ENCODE measurements at regions not wholly inside any gene's neighbourhood (a gene's known extent, or its start where the extent isn't known, plus 50 kb on each side); places are given as distances from the start of the nearest gene placed in this dataset.
"Not testable (repeated sequence)": the region's sequence is repeated elsewhere in the genome, so short reads cannot be mapped to it uniquely, and the experiment has no call there.

GRCh38 chr13:79898202-79898826 lies 417.4 kb downstream of the NDFIP2 start:
- Histone ChIP-seq H3K36me3 (no peaks in the 10 kb centered on the region), H3K9me3 (no peaks in the 10 kb centered on the region), H3K4me3 (ENCODE audit: low read depth, low read length) (no peak overlapping the region), H3K27me3 (no peaks in the 10 kb centered on the region), H3K4me1 (peaks cover 11% of the 10 kb centered on the region)
- no peak for TF ChIP-seq CTCF (IDR thresholded peaks at IDR 0.05; ENCODE audit: low read depth, low read length)
- DNase-seq = no peak

- no peak for TF ChIP-seq CTCF (IDR thresholded peaks at IDR 0.05; ENCODE audit: low read depth, low read length)
- Histone ChIP-seq H3K27me3 (no peaks in the 10 kb centered on the region), H3K36me3 (no peaks in the 10 kb centered on the region), H3K4me3 (ENCODE audit: low read depth, low read length) (no peak overlapping the region), H3K9me3 (no peaks in the 10 kb centered on the region), H3K4me1 (peaks cover 11% of the 10 kb centered on the region)
- no peak for DNase-seq
These were observed 415.9 kb downstream of the NDFIP2 start for GRCh38 chr13:79896851-79897250.

- no peaks in the 10 kb centered on the region for H3K4me1 ChIP-seq
- TF ChIP-seq CTCF (IDR thresholded peaks at IDR 0.05; ENCODE audit: low read depth, low read length) = no peak
- no peaks in the 10 kb centered on the region for H3K36me3 ChIP-seq
- no peaks in the 10 kb centered on the region for H3K9me3 ChIP-seq
- H3K27me3 ChIP-seq = no peaks in the 10 kb centered on the region
- H3K4me3 ChIP-seq (ENCODE audit: low read depth, low read length) = no peak overlapping the region
- DNase-seq = no peak
These were observed 414.5 kb downstream of the NDFIP2 start for GRCh38 chr13:79895416-79895815.

GRCh38 chr13:79887278-79887677 lies 406.3 kb downstream of the NDFIP2 start:
- not testable (repeated sequence) for H3K4me3 ChIP-seq (ENCODE audit: low read depth, low read length); H3K27me3 ChIP-seq; DNase-seq; H3K9me3 ChIP-seq; H3K4me1 ChIP-seq; H3K36me3 ChIP-seq

GRCh38 chr13:79886601-79887000 lies 405.6 kb downstream of the NDFIP2 start:
- DNase-seq = no peak
- no peak for TF ChIP-seq CTCF (IDR thresholded peaks at IDR 0.05; ENCODE audit: low read depth, low read length)

GRCh38 chr13:79884890-79885289 lies 403.9 kb downstream of the NDFIP2 start:
- no peaks in the 10 kb centered on the region for H3K9me3 ChIP-seq
- no peak overlapping the region for H3K4me3 ChIP-seq (ENCODE audit: low read depth, low read length)
- no peaks in the 10 kb centered on the region for H3K27me3 ChIP-seq
- H3K36me3 ChIP-seq = no peaks in the 10 kb centered on the region
- no peaks in the 10 kb centered on the region; the same call in 1 of the 2 replicates for H3K4me1 ChIP-seq
- no peak for DNase-seq
- TF ChIP-seq CTCF (IDR thresholded peaks at IDR 0.05; ENCODE audit: low read depth, low read length) = no peak

More at GRCh38 chr13:79886601-79887000, 405.6 kb downstream of the NDFIP2 start:
- Histone ChIP-seq H3K9me3 (no peaks in the 10 kb centered on the region), H3K36me3 (no peaks in the 10 kb centered on the region), H3K4me1 (no peaks in the 10 kb centered on the region; the same call in 1 of the 2 replicates), H3K4me3 (ENCODE audit: low read depth, low read length) (no peak overlapping the region), H3K27me3 (no peaks in the 10 kb centered on the region)

All from BE2C (cell line).